Muscle layer of duodenum (tissue), 2 donors: ENCODE measurements at regions not wholly inside any gene's neighbourhood (a gene's known extent, or its start where the extent isn't known, plus 50 kb on each side); places are given as distances from the start of the nearest gene placed in this dataset.

Experiments used
- H3K27ac ChIP-seq: one replicate; pipeline ENCODE4 v1.7.0; 2013; ENCODE audit warnings: mild to moderate bottlenecking, low read length
- H3K27me3 ChIP-seq: one replicate; pipeline ENCODE4 v1.7.0; 2013; ENCODE audit warnings: low read depth, mild to moderate bottlenecking, control low read depth, low read length
- H3K36me3 ChIP-seq, 2 donors: one replicate each; pipeline ENCODE4 v1.7.0; 2013; ENCODE audit warnings: low read length in 2 of 2, control low read depth in 1 of 2, mild to moderate bottlenecking in 1 of 2; ENCODE audit not compliant: insufficient read depth in 2 of 2, control insufficient read depth in 1 of 2
- H3K4me1 ChIP-seq, 2 donors: one replicate each; pipeline ENCODE4 v1.7.0; 2013; ENCODE audit warnings: low read length in 2 of 2, mild to moderate bottlenecking in 2 of 2, control low read depth in 1 of 2, moderate library complexity in 1 of 2; ENCODE audit not compliant: insufficient read depth in 2 of 2, control insufficient read depth in 1 of 2
- H3K4me3 ChIP-seq, 2 donors: one replicate each; pipeline ENCODE4 v1.7.0; 2013; ENCODE audit warnings: low read length in 2 of 2, low read depth in 1 of 2, mild to moderate bottlenecking in 1 of 2
- H3K9me3 ChIP-seq, 2 donors: one replicate each; pipeline ENCODE4 v1.7.0; 2013; ENCODE audit warnings: low read length in 2 of 2, control low read depth in 1 of 2, mild to moderate bottlenecking in 1 of 2; ENCODE audit not compliant: control insufficient read depth in 1 of 2
- donor health status: healthy.

- Histone ChIP-seq H3K27me3 (no peaks in the 10 kb centered on the region), H3K9me3 (no peaks in the 10 kb centered on the region), H3K27ac (no peak overlapping the region)
Observed at GRCh38 chr6:105806486-105806920, 279.6 kb upstream of the PRDM1 start.

GRCh38 chr6:105805501-105806023 lies 280.6 kb upstream of the PRDM1 start:
- Histone ChIP-seq H3K4me1 (peaks cover 3 to 5% of the 10 kb centered on the region in 2 donors), H3K9me3 (no peaks in the 10 kb centered on the region), H3K27ac (no peak overlapping the region), H3K36me3 (no peaks in the 10 kb centered on the region), H3K27me3 (no peaks in the 10 kb centered on the region), H3K4me3 (no peak overlapping the region)

More at GRCh38 chr6:105806486-105806920, 279.6 kb upstream of the PRDM1 start:
- H3K4me3 ChIP-seq: no peak overlapping the region
- no peaks in the 10 kb centered on the region for H3K36me3 ChIP-seq
- peaks cover 5 to 9% of the 10 kb centered on the region in 2 donors for H3K4me1 ChIP-seq

- H3K9me3 ChIP-seq: no peaks in the 10 kb centered on the region
- H3K4me3 ChIP-seq: no peak overlapping the region
- no peaks in the 10 kb centered on the region for H3K27me3 ChIP-seq
- H3K27ac ChIP-seq: no peak overlapping the region
- H3K36me3 ChIP-seq: no peaks in the 10 kb centered on the region
- H3K4me1 ChIP-seq: peaks cover 0 to under 1% of the 10 kb centered on the region in 2 donors
Observed at GRCh38 chr6:105804424-105804823, 281.7 kb upstream of the PRDM1 start.

GRCh38 chr6:105804000-105804399 lies 282.1 kb upstream of the PRDM1 start:
- peaks cover 0 to 4% of the 10 kb centered on the region in 2 donors for H3K4me1 ChIP-seq
- no peak overlapping the region for H3K27ac ChIP-seq
- H3K27me3 ChIP-seq: no peaks in the 10 kb centered on the region
- no peaks in the 10 kb centered on the region for H3K36me3 ChIP-seq
- H3K4me3 ChIP-seq: no peak overlapping the region
- H3K9me3 ChIP-seq: no peaks in the 10 kb centered on the region

GRCh38 chr6:105803442-105803841 lies 282.7 kb upstream of the PRDM1 start:
- H3K27ac ChIP-seq: no peak overlapping the region
- H3K9me3 ChIP-seq: no peaks in the 10 kb centered on the region
- H3K4me1 ChIP-seq: peaks cover 0 to 8% of the 10 kb centered on the region in 2 donors
- no peaks in the 10 kb centered on the region for H3K27me3 ChIP-seq
- no peaks in the 10 kb centered on the region for H3K36me3 ChIP-seq
- no peak overlapping the region for H3K4me3 ChIP-seq

- no peak overlapping the region for H3K4me3 ChIP-seq
- H3K27ac ChIP-seq: no peak overlapping the region
- no peaks in the 10 kb centered on the region for H3K27me3 ChIP-seq
- no peaks in the 10 kb centered on the region for H3K36me3 ChIP-seq
- H3K4me1 ChIP-seq: peaks cover 0 to 10% of the 10 kb centered on the region in 2 donors
- H3K9me3 ChIP-seq: no peaks in the 10 kb centered on the region
Observed at GRCh38 chr6:105802703-105803102, 283.4 kb upstream of the PRDM1 start.

GRCh38 chr6:105800871-105801270 lies 285.3 kb upstream of the PRDM1 start:
- Histone ChIP-seq H3K27ac (no peak overlapping the region), H3K4me3 (no peak overlapping the region), H3K9me3 (no peaks in the 10 kb centered on the region), H3K4me1 (peaks cover 0 to 10% of the 10 kb centered on the region in 2 donors), H3K36me3 (no peaks in the 10 kb centered on the region), H3K27me3 (no peaks in the 10 kb centered on the region)

- no peak overlapping the region for H3K4me3 ChIP-seq
- no peak overlapping the region for H3K27ac ChIP-seq
- H3K9me3 ChIP-seq: no peaks in the 10 kb centered on the region
- no peaks in the 10 kb centered on the region for H3K36me3 ChIP-seq
- peaks cover 0 to 10% of the 10 kb centered on the region in 2 donors for H3K4me1 ChIP-seq
- no peaks in the 10 kb centered on the region for H3K27me3 ChIP-seq
Observed at GRCh38 chr6:105800398-105800797, 285.7 kb upstream of the PRDM1 start.

- H3K27ac ChIP-seq: no peak overlapping the region
- no peak overlapping the region for H3K4me3 ChIP-seq
- H3K36me3 ChIP-seq: no peaks in the 10 kb centered on the region
- no peaks in the 10 kb centered on the region for H3K9me3 ChIP-seq
- H3K4me1 ChIP-seq: peaks cover 0 to 10% of the 10 kb centered on the region in 2 donors
- H3K27me3 ChIP-seq: no peaks in the 10 kb centered on the region
Observed at GRCh38 chr6:105799056-105799455, 287.1 kb upstream of the PRDM1 start.

- H3K27ac ChIP-seq: no peak overlapping the region
- H3K4me3 ChIP-seq: no peak overlapping the region
- H3K4me1 ChIP-seq: peaks cover 0 to 10% of the 10 kb centered on the region in 2 donors
- H3K9me3 ChIP-seq: no peaks in the 10 kb centered on the region
- no peaks in the 10 kb centered on the region for H3K36me3 ChIP-seq
- H3K27me3 ChIP-seq: no peaks in the 10 kb centered on the region
Observed at GRCh38 chr6:105797983-105798453, 288.1 kb upstream of the PRDM1 start.

- Histone ChIP-seq H3K36me3 (no peaks in the 10 kb centered on the region), H3K4me1 (peaks cover 0 to 10% of the 10 kb centered on the region in 2 donors)
Observed at GRCh38 chr6:105797286-105797979, 288.7 kb upstream of the PRDM1 start.

More at GRCh38 chr6:105797286-105797979, 288.7 kb upstream of the PRDM1 start:
- no peaks in the 10 kb centered on the region for H3K27me3 ChIP-seq
- H3K27ac ChIP-seq: no peak overlapping the region
- no peak overlapping the region for H3K4me3 ChIP-seq
- H3K9me3 ChIP-seq: no peaks in the 10 kb centered on the region
